Stimulated activated CD4-positive, alpha-beta T cell treated with anti-CD3 and anti-CD28 coated beads, Interleukin-1b, Interleukin-23, amount 100 ng/mL, for 48 hours (primary cell): ENCODE measurements at regions not wholly inside any gene's neighbourhood (a gene's known extent, or its start where the extent isn't known, plus 50 kb on each side); places are given as distances from the start of the nearest gene placed in this dataset.

Experiments used
- DNase-seq: peaks from one replicate; pipeline ENCODE4 v3.0.0-alpha.2; 2020

DNA sequence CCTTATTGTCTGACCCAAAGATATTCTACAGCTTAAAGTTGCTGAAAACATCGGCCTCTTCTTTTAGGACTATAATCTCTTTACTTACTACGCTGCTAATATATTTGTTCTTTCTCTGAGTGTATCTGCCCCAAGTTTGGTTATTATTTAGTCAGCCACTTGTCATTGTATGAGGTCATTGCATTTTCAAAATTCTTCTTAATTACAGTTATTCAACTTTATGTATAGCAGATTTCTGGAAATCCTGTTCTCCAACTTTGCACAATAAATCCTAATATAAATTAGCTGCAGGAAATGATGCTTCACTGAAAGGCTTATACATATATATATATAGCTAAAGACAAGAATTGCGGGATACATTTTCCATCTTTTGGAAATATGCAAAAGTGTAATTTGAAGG lies 88.5 kb upstream of the HIVEP1 start:
- DNase-seq = no peak

DNA sequence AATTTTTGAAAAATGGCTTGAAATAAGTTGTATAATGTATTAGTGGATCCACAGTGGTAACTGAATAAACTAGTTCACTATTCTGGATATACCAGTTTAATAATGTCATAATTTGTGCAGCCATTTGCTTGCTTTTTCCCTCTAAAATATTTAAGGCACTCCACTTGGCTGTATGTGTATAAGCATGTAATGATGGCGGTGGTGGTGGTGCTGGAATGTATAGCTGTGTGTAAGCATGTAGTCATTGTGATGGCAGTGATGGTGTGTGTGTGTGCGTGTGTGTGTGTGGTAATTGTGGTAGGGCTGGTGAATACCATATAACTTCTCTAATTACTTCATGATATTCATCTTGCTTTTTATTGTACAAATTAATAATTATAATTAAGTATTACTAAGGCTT lies 89.2 kb upstream of the HIVEP1 start:
- DNase-seq = no peak

DNA sequence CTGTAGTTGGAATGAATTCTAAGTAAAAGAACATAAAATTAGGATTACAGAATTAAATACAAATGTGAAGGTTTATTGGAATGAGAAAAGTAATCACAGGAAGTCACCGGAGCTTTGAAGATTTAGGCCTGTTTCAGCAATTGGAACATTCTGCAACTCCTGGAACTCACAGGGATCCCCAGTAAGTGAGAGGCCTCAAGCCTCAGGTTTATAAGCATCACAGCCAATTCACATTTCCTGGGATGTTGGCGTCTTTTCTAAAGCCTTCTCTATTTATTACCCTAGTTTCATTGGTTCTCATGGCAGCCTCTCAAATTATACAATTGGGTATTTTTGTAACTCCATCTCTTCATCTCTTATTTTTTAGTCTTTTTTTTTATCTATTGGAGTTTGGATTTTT lies 90.4 kb upstream of the HIVEP1 start:
- no peak for DNase-seq

DNA sequence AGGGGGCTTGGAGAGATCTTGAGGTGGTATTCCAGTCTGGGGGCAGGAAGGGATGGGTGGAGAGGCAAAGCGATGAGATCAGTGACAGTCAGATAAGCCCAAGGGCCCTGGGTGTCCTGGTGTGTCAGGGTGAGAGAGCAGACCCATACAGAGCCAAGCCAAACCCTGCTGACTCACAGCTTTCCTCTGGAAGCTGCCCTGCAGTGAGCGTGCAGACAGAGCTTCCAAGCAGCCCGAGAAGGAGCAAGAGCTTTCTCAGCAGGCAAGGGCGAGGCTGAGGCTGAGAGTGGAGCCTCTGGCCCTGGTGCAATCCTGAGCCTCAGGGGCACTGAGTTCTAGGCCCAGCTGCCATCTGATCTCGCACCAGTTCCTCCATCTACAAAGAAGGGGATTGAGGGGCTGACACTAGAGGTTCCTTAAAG lies 91.1 kb upstream of the HIVEP1 start:
- DNase-seq = no peak

DNA sequence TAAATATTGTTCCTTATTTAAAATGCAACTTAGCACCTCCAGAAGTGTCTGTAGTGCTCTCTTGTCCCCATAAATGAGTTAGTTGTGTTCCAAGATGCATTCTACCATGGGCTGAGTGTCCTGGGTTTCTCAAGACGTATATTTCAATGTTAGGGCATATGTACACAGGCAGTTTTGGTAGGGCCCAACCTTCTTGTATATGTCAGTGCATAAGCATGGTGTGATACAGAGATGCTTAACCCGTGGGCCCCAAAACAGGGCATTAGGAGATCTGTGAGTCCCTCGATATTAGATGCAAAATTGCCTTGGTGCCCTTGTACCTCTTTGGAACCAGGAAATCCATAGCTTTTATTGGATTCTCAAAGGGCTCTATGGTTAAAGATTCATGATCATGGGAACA lies 91.5 kb upstream of the HIVEP1 start:
- DNase-seq = no peak

DNA sequence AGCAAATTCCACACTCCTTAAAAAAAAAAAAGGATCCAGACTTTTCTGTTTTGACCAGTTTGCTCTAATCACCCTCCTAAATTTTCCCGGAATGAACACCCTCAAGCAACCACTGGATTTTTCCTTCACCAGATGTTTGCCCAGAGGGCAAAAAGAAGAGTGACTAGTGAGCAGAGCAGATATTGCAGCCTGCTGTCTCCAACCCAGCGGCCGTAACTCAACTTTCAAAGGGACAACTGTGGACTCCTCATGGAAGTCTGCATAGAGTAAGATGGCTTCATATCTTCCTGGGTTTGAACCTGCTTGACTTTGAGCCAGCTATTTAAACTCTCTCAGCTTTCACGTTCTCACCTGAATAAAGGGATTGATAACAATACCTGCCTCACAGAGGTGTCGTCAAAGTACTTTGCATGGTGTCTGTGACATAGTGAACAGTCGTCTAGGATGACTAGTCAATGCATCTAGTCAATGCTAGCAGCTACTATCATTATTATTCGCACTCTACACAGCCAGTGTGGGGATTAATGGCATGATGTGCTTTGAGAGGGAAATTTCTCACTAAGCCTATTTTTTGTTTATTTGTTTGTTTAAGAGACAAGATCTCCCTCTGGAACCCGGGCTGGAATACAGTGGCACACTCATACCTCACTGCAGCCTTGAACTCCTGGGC lies 92.2 kb upstream of the HIVEP1 start:
- DNase-seq = no peak

DNA sequence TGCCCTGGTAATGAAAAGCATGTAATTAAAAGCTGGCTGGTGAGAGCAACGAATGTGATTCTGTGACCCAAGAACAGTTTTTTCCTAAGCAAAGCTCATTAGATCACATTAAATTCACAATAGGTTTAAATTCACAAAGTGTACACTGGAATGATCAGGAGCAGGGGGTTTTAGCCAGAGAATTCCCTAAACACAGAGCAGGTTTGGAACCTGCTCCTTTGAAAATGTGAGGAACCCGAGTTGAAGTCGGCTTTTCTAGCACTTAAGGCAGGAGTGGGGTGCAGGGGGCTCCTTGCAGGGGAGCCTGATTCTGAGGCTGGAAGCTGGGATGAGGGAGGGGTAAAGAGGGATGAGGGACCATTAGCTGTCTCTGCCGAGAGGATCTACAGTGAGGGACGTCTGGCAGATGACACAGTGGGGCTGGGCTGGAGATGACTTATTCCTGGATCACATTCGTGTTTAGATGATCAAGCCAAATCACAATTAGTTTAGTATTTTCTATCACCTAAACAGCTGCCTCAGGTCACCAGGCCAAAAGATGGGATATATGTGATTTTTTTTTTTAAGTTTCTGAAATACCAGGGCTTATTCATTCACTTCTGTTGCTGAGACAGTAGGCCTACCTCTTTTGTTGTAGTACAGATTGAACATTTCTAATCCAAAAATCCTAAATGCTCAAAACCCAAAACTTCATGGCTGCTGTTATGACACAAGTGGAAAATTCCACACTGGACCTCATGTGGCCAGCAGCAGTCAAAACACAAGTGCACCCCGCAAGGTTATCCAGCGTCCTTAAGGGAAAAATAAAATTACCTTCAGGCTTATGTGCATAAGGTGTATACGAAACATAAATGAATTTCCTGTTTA lies 93.1 kb upstream of the HIVEP1 start:
- DNase-seq = no peak

DNA sequence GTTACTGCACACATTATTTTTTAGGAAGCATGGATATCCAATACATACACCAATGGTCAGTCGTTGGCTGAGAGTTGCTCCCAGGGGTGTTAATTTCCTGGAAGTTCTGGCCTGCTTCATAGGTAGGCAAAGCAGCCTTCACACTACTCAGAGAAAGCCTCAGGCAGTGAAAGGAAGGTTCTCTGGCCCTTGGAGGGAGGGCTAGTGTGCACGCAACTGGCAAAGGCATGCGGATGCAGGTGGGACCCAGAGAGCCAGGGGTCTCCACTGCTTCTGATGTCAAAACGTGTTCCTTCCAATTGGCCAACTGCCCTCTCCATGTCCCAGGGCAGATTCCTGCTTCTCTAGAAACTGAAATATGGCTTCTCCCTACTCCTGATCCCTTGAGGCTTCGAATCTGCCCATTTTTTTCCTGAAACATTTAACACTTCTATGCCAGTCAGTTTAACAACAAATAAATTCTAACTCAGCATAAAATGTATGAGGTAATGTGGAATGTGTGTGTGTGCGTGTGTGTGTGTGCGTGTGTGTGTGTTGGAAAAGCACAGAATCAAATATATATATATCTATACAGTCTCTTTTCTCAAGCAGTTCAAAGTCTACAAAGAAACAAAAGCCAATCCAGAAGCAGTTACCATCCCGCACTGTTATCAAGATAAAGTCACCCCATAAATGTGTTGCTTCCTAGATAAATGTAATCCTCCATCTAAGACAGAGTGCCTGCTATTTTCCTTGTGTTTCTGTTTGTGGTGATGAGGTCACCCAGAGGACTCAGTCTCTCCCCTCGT lies 94.0 kb upstream of the HIVEP1 start:
- no peak for DNase-seq

DNA sequence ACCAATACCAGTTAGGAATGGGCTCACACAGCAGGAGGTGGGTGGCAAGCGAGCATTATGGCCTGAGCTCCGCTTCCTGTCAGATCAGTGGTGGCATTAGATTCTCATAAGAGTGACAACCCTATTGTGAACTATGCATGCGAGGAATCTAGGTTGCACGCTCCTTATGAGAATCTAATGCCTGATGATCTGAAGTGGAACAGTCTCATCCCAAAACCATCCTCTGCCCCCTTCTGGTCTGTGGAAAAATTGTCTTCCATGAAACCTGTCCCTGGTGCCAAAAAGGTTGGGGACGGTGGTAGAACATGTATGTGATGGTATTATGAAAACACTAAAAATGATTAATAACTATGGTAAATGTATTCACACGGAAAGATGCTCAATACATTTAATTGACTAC lies 99.7 kb upstream of the HIVEP1 start:
- DNase-seq = no peak

DNA sequence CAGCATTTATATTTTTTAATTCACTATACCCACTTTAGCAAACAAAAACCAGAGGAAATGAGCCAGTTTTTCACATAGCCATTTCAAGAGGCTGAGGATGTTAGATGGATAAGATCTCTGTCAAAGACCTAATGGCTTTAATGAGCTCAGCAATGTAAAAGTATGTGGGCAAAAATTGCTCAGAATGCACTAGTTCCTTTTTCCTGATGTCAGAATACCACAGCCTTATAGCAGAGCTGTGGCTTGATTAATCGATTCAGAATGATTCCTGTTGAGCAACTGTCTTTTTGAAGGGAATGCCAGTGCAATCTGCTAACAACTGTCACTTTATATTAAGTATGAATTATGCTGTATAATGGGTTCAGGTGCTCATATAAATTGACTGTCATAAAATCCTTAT lies 100.6 kb upstream of the HIVEP1 start:
- DNase-seq = no peak

DNA sequence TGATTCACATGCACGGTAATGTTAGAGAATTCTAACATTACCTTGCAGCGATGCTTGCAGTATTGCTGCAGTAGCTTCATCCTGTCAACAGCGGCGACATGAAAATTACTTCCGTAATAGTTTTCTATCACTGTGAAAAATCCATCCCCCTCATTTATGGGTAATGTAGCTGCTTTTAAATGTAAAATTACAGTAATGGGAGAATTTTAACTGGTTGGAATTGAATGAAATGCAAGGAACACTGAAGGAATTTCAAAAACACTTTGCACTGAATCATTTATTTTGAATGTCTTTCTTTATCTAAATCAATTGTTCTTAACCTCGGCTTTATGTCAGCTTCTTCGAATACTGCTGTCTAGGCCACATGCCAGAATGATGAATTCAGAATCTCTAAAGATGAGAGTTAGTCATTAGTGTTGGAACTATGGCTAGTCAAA lies 102.4 kb upstream of the HIVEP1 start:
- no peak for DNase-seq

DNA sequence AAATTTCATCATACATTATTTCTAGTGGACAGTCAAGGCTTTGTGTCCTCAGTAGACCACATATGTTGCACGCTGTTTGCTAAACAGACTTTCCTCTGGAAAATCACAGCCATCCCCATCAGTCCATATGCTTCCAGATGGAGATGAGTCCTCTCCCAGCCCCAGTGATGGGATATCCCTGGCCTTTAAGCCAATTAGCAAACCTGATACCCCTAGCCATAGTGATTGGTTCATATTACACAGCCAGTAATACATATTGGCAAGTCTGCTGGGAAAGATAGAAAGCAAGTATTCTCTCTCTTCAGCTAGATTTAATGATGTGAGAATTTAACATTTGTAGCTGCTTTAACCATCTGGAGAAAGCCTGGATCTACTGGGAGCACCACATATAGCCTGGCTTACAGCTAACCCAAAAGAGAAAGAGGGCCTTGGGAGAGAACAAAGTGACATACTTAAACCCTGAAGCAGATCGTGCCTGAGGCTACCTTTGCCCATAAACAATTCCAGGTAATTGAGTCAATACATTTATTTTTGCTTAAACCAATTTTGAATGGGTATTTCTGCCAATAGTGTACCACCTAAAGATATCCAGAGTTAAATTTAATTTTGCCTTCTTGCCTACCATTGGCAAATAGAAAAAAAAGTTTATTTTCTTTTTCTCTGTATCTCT lies 103.5 kb upstream of the HIVEP1 start:
- DNase-seq = no peak

DNA sequence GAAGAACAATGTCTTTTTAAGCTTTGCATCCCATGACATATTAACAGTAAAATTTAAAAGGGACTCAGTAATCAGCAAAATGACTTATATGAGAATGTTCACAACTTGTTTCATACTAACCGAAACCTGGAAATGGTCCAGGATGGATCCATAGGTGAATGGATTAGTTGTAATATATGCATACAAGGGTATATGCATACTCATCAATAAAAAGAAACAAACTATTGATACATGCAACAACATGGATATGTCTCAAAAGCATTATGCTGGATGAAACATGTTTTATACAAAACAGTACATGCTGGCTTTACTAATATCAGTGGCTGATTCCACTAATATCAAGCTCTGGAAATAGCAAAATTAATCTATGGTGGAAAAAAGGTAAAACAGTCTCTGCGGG lies 108.5 kb upstream of the HIVEP1 start:
- DNase-seq = no peak

DNA sequence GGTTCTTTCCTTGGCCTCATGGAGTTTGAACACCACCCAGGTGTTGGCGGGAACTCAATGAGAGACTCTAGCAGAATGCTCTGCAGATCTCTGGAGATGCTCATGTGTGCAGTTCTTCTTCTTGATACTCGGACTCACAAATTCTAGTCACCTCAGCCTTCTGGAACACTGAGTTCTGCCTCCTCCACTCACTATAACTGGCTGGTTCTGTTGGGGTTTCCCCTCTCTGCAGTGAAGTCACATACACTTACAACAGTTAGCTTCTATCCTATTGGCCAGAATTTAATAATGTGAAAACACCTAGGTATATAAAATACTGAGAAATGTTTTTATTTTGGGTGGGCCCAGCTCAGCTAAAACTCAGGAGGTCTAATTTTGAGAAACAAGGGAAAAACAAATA lies 109.6 kb upstream of the HIVEP1 start:
- no peak for DNase-seq

DNA sequence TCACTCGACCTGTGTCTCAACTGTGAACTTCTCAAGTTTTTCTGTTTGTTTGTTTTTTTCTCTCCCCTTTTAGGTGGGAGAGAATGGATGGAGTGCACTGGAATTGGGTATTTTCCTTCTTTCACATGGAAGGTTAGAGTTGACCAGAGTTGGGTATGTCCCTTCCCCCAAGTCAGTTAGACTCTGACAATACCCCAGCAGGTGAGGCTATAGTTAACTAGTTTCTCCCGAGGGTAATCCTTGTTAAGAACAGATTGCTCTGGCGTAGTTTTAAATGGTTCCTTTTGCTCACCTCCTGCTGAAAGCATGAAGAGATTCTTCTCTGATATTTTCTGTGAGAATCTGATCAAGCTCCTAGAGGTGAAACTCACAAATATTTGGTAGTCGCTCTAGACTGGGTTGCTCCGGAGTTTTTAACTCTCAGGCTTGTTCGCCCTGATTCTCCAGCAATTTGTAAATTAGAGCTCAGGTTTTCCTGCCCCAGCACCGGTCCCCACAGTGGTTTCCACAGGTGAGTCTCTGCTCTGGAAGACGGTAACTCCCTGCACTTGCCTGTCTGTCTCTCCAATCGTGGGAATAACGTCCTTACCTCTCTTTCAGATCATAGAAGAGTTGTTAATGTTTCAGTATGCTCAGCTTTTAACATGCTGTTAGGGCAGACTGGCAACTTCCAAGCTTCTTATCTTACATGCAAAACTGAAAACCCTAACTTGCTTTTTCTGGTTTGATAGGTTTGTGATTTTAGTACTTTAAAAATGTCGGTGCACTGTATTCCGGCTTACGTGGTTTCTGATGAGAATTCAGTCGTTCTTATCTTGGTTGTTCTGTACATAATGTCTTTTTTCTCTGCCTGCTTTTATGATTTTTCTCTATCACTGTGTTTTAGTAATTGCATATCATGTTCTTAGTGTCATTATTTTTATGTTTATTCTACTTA lies 111.2 kb upstream of the HIVEP1 start:
- no peak for DNase-seq

DNA sequence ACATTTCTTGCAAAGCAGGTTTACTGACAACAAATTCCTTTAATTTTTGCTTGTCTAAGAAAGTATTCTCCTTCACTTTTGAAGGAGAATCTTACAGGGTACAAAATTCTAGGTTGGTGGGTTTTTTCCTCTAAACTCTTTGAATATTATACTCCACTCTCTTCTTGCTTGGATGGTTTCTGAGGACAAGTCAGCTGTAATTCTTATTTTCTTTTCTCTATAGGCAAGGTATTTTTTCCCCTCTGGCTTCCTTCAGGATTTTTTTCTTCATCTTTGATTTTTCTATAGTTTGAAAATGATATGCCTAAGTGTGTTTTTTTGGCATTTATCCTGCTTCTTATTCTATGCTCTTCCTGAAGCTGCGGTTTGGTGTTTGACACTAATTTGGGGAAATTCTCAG lies 112.5 kb upstream of the HIVEP1 start:
- DNase-seq = no peak

DNA sequence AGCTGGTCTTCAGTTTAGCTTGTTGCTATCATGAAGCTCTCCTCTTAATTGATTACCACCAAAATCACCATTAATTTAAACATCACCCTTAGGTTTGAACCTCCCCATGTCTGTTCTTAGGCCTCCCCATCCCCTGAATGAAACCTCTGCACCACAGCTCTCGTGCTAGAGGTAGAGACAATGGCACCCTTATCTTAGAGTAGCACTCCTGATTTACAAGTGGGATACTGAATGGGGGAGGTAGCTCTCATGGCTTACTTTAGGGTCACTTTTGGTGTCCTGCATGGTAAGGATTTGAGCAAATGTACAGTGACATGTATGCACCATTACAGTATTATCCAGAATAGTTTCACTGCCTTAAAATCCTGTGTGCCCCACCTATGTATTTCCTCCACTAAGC lies 115.6 kb upstream of the ADTRP start:
- DNase-seq = no peak

DNA sequence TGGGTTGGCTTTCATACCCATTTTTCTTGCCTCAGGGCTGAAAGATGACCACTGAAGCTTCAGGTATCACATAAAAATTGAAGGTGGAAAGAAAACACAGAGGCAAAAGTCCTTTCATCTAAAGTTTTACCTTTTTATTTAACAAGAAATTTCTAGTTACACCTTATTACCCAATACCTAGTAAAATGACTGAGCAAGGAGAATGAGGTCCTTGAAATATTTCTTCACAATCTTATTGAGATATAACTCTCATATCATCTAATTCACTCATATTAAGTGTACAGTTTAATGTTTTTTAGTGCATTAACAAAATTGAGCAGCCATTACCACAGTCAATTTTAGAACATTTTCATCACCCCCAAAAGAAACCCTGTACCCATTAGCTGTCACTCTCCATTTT lies 112.9 kb upstream of the ADTRP start:
- no peak for DNase-seq

DNA sequence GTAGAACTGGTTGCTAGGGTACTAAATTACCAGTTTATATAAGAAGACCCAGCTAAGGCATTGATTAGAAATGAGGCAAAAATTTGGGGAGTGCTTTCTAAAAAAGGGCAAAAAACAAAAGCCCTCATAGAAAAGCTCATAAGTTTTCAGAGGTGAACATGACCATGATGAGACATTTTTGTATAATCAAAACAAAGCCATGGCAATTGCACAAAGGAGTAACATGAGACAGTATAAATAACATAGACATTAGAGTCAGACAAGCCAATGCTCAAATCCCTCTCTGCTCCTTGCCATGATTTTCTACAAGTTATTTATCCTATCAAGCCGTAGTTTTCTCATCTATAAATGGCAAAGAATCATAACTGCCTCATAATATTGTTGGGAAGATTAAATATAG lies 112.2 kb upstream of the ADTRP start:
- DNase-seq = no peak

DNA sequence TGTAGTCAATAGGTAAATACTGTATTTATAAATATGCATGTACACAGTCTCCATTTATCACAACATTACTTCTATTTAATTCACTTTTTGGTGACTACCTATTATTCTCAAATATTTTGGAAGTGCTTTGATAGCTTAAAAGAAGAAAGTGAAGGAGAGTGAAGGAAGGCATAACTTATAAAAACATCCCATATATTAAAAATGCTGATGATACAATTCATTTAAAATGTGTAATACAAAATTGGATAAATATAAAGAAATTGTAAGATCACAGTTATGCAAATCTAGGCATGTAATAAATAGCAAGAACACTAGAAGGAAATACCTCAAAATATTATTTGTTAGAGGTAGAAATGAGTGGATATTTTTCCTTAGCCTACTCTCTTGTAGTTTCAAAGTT lies 111.6 kb upstream of the ADTRP start:
- DNase-seq = no peak

DNA sequence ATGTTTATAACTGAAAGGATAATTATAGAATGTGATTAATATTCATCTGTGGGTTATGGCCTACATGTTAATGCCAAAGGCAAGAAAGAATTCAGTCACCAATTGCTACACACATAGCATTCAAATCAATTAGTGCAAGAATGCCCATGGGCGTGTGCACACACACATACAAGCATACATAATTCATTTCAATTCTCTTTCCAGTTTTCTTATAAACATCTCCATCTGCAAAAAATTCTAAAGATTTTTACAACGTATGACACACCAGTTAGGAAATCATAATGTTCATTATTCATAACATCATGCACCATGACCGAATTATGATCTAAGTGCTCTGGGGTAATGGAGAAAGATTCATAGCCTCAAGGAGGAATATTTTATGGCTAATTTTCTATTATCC lies 111.0 kb upstream of the ADTRP start:
- DNase-seq = no peak

DNA sequence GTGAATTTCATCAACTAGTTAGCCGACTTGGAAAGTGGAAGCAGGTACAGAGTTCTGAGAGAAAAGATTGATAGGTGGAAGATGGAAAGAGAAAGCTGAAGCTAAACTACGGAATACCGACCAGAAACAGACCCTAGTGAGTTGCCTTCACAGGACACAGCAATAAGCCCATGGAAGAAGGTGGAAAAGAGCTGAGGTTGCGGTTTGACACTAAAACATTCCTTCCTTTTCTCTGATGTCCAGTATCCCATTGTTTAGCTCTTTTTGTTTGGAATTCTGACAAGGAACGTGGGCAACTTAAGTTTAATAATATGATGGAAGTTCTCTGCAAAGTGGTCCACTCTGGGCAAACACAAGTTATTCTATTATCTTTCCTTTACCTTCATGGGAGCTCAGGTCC lies 110.1 kb upstream of the ADTRP start:
- no peak for DNase-seq
